ACHN (cell line): ENCODE measurements at regions not wholly inside any gene's neighbourhood (a gene's known extent, or its start where the extent isn't known, plus 50 kb on each side); places are given as distances from the start of the nearest gene placed in this dataset.

Experiments used
- DNase-seq: peaks from one replicate; pipeline ENCODE4 v3.0.0-alpha.2; 2015
- in situ Hi-C: cut with HindIII; loops from 2 replicates; pipeline ENCODE4 v1.10.0; 2017; ENCODE audit warnings: low sequenced_read_pairs, low pct_ligation_motif_present, low pct_unique_long_range_greater_than_20kb

DNA sequence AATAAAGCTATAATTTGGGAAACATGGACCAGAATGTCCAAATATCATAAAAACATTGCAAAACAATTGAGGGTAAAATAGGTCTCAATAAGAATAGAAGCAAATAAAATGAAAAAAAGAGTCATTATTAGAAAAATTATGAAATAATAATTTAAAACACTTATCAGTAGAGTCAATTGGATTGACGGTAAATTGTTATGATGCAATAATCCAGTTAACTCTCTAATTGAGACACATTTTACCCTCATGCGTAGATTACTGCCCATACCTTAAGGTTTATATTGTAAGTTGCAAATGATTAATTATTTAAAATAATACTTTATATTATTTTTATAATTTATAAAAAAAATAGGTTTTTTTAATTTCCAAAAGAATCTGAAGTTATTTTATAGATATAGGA lies 73.4 kb upstream of the POU1F1 start:
- in situ Hi-C loops = no loop called here

DNA sequence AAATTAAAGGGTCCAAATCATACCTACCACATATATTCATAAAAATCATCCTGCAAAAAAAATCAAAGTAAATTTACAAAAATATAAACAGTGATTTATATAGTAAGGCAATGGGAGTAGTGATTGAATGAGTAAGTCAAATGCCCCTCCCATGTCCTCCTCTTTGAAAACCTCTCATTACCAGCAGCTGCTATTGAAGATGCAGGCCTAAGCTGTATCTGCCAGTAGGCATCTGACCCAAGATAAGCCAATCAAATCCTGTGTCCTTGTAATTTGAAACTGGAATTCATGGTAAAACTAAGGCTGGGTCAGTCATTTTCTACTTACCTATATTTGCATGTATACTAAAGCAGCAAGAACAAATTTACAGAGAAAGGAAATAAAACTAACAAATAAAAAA lies 60.4 kb upstream of the POU1F1 start:
- no peak for DNase-seq
- in situ Hi-C loops = no loop called here

More for the DNA sequence above, 73.4 kb upstream of the POU1F1 start:
- DNase-seq = no peak

DNA sequence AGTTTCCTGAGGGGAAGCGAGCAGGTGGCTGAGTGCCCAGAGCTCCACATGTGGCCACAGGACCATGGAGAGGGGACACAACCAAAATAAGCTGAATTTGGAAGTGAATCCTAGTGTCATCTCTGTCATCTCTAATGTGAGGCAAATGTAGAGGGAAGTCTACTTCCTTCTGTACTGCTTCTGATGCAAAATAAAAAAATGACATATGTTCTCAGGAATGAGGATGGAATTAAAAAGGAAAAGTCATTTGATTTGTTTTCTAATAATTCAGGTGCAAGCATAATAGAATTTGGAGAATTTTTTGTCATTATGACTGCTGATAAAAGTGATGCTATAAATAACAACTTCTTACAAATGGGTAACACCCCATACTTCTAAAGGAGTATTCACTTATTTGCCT lies 59.5 kb upstream of the POU1F1 start:
- DNase-seq = no peak
- in situ Hi-C loops = no loop called here

DNA sequence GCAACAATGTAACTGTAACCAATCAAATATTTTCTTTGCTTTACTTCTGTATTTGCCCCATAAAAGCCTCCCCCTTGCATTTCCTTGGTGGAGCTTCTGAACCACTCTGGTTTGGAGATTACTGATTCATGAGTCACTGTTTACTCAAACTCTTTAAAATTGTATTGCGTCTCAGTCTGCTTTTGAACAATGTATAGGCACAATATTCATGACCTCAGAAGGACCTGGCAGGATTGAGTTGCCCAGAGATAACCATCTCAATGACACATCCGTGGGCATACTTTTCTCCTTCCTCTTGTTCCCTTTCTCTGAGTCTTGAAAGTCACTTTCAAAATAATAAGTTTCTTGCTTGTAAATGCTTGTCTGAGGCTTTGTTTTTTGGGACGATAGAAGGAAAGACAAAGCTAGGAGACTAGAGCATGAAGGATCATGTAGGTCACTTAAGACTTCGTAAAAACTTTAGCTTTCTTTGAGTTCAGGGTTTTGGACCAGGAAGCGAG lies 57.1 kb upstream of the POU1F1 start:
- DNase-seq = peak; percentile 49

DNA sequence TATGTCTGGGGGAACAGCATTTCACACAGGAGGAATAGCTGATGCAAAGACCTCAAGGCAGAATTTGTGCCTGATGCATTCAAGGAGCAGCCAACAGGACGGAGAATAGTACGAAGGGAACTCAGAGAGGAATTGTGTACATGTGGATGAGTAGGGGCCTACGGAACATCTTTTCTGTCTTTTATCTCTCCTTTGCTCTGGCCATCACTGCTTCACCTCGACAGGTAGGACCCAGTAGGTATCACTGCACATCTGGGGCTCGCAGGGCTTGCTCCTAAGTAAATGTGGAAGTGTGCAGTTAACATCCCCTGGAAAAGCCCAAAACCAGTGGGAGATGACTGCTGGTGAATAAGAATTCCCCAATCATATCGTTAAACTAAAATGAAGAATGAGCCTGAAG lies 56.4 kb upstream of the POU1F1 start:
- no peak for DNase-seq

More for the DNA sequence above, 57.1 kb upstream of the POU1F1 start:
- in situ Hi-C loops = no loop called here

DNA sequence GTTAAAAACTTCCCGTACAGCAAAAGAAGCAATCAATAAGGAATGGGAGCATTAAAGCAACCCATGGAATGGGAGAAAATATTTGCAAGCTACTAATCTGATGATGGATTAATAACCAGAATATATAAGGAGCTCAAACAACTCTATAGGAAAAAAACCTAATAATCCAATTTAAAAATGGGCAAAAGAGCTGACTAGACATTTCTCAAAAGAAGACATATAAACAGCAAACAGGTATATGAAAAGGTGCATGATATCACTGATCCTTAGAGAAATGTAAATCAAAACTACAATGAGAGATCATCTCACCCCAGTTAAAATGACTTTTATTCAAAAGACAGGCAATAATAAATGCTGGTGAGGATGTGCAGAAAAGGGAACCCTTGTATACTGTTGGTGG lies 52.7 kb upstream of the POU1F1 start:
- DNase-seq = no peak
- in situ Hi-C loops = no loop called here

More for the DNA sequence above, 56.4 kb upstream of the POU1F1 start:
- in situ Hi-C loops = no loop called here
